ENCODE measurements at regions not wholly inside any gene's neighbourhood (a gene's known extent, or its start where the extent isn't known, plus 50 kb on each side); places are given as distances from the start of the nearest gene placed in this dataset.

GRCh38 chr7:51783241-51783640, 466.6 kb upstream of the COBL start:
- TF ChIP-seq, protein P1, sequence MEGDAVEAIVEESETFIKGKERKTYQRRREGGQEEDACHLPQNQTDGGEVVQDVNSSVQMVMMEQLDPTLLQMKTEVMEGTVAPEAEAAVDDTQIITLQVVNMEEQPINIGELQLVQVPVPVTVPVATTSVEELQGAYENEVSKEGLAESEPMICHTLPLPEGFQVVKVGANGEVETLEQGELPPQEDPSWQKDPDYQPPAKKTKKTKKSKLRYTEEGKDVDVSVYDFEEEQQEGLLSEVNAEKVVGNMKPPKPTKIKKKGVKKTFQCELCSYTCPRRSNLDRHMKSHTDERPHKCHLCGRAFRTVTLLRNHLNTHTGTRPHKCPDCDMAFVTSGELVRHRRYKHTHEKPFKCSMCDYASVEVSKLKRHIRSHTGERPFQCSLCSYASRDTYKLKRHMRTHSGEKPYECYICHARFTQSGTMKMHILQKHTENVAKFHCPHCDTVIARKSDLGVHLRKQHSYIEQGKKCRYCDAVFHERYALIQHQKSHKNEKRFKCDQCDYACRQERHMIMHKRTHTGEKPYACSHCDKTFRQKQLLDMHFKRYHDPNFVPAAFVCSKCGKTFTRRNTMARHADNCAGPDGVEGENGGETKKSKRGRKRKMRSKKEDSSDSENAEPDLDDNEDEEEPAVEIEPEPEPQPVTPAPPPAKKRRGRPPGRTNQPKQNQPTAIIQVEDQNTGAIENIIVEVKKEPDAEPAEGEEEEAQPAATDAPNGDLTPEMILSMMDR (IDR thresholded peaks at IDR 0.05) = no peak
- intact Hi-C loops (cut with DNase I; ENCODE audit: low total_unique reads) = no loop called here
- no peak for DNase-seq
- H3K36me3 ChIP-seq = no peaks in the 10 kb centered on the region
- no peaks in the 10 kb centered on the region for H3K9me3 ChIP-seq
- H3K27ac ChIP-seq = no peak overlapping the region
- no peaks in the 10 kb centered on the region for H3K27me3 ChIP-seq
- no peak overlapping the region for H3K4me3 ChIP-seq
- no peaks in the 10 kb centered on the region for H3K4me1 ChIP-seq

GRCh38 chr7:51778121-51778520, 461.5 kb upstream of the COBL start:
- TF ChIP-seq, protein P1 (IDR thresholded peaks at IDR 0.05) = no peak

GRCh38 chr7:51774178-51774577, 457.6 kb upstream of the COBL start:
- Histone ChIP-seq H3K9me3 (no peaks in the 10 kb centered on the region), H3K4me1 (no peaks in the 10 kb centered on the region), H3K27ac (no peak overlapping the region), H3K4me3 (no peak overlapping the region), H3K36me3 (no peaks in the 10 kb centered on the region), H3K27me3 (no peaks in the 10 kb centered on the region)
- intact Hi-C loops (cut with DNase I; ENCODE audit: low total_unique reads) = loop anchor here (2.0 kb wide), 1 partner anchor 23 kb away; no protein-coding TSS in a partner anchor
- no peak for DNase-seq
- TF ChIP-seq, protein P1 (IDR thresholded peaks at IDR 0.05) = no peak

More at GRCh38 chr7:51778121-51778520, 461.5 kb upstream of the COBL start:
- intact Hi-C loops (cut with DNase I; ENCODE audit: low total_unique reads) = no loop called here
- DNase-seq = no peak
- Histone ChIP-seq H3K27ac (no peak overlapping the region), H3K4me1 (no peaks in the 10 kb centered on the region), H3K36me3 (no peaks in the 10 kb centered on the region), H3K4me3 (no peak overlapping the region), H3K9me3 (no peaks in the 10 kb centered on the region), H3K27me3 (no peaks in the 10 kb centered on the region)

DNA sequence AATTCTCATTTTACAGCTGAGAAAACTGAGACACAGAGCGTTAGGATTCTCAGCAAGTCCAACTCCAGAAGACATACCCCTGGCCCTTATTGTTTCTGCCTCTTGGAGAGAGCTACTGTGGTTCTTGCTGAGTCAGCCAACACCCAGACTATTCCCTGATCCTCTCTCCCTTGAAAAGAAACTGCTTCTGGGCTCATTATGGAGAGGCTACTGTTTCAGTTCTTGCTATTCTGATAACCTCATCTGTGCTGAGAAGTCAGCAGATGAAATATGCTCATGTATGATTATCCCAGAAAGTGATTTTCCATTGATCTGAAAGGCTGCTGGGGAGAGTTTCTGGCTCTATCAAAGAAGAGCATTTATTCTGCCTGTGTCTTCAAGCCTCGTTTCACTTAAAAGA, 455.6 kb upstream of the COBL start:
- H3K4me3 ChIP-seq = no peak overlapping the region
- TF ChIP-seq, protein P1 (IDR thresholded peaks at IDR 0.05) = no peak
- no peak overlapping the region for H3K27ac ChIP-seq
- H3K27me3 ChIP-seq = no peaks in the 10 kb centered on the region
- DNase-seq = no peak
- H3K36me3 ChIP-seq = no peaks in the 10 kb centered on the region
- intact Hi-C loops (cut with DNase I; ENCODE audit: low total_unique reads) = no loop called here
- no peaks in the 10 kb centered on the region for H3K9me3 ChIP-seq
- no peaks in the 10 kb centered on the region for H3K4me1 ChIP-seq

GRCh38 chr7:51764976-51765375, 448.4 kb upstream of the COBL start:
- no peak for DNase-seq
- Histone ChIP-seq H3K4me1 (no peaks in the 10 kb centered on the region), H3K9me3 (no peaks in the 10 kb centered on the region), H3K4me3 (no peak overlapping the region), H3K27ac (no peak overlapping the region), H3K36me3 (no peaks in the 10 kb centered on the region), H3K27me3 (no peaks in the 10 kb centered on the region)
- intact Hi-C loops (cut with DNase I; ENCODE audit: low total_unique reads) = no loop called here
- TF ChIP-seq, protein P1 (IDR thresholded peaks at IDR 0.05) = no peak

DNA sequence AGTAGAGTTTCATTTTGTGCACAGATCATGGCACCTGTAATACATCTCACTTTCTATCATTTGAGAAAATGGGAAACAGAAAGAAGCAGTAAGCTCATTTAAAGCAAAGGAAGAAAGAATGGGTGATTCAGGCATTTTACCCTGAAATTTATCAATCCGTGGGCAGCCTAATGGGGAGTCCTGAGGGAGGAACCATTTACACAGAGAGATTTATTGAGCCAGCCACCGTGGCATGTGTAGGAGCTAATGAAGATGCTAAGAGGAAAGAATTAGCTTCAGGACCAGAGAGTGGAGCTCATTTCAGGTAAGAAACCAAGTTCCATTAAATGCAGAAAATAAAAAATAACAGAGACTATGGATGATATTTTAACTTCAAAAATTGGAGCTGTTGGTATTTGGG, 443.4 kb upstream of the COBL start:
- intact Hi-C loops (cut with DNase I; ENCODE audit: low total_unique reads) = no loop called here
- TF ChIP-seq, protein P1 (IDR thresholded peaks at IDR 0.05) = no peak

More for the DNA sequence above, 443.4 kb upstream of the COBL start:
- Histone ChIP-seq H3K4me3 (no peak overlapping the region), H3K36me3 (no peaks in the 10 kb centered on the region), H3K27ac (no peak overlapping the region), H3K9me3 (no peaks in the 10 kb centered on the region), H3K4me1 (no peaks in the 10 kb centered on the region), H3K27me3 (no peaks in the 10 kb centered on the region)
- no peak for DNase-seq

Data from tibial artery (tissue), 4 donors.